Muscle of leg (tissue), 3 donors: ENCODE measurements at regions not wholly inside any gene's neighbourhood (a gene's known extent, or its start where the extent isn't known, plus 50 kb on each side); places are given as distances from the start of the nearest gene placed in this dataset.

Source experiments
- DNase-seq: peaks from one replicate; pipeline ENCODE4 v3.0.0; 2013
- H3K27ac ChIP-seq: one replicate; pipeline ENCODE4 v1.5.1; 2013; ENCODE audit warnings: mild to moderate bottlenecking, low read length, control low read depth
- H3K27me3 ChIP-seq: one replicate; pipeline ENCODE4 v1.6.1; 2013; ENCODE audit warnings: low read length; ENCODE audit not compliant: control insufficient read depth, insufficient read depth
- H3K36me3 ChIP-seq: one replicate; pipeline ENCODE4 v1.6.1; 2013; ENCODE audit warnings: low read length; ENCODE audit not compliant: control insufficient read depth, insufficient read depth
- H3K4me1 ChIP-seq: one replicate; pipeline ENCODE4 v1.6.1; 2013; ENCODE audit warnings: low read length; ENCODE audit not compliant: control insufficient read depth, insufficient read depth
- H3K4me3 ChIP-seq: one replicate; pipeline ENCODE4 v1.5.1; 2013; ENCODE audit warnings: low read length, control low read depth
- H3K9me3 ChIP-seq: replicated peaks from 2 replicates; pipeline ENCODE4 v1.6.1; 2013; ENCODE audit warnings: low read depth, low read length; ENCODE audit not compliant: control insufficient read depth
- WGBS: methylation state at CpG from one replicate; pipeline ENCODE4 v1.1.5; 2013; ENCODE audit warnings: missing lambda C conversion rate; ENCODE audit not compliant: insufficient coverage; 5-methylcytosine and 5-hydroxymethylcytosine counted together

- H3K9me3 ChIP-seq: no peaks in the 10 kb centered on the region
- no peak overlapping the region for H3K4me3 ChIP-seq
- peaks cover 3% of the 10 kb centered on the region for H3K4me1 ChIP-seq
- no peaks in the 10 kb centered on the region for H3K36me3 ChIP-seq
- whole genome bisulfite sequencing: no CpG with 5 or more reads among the region's 1 CpG
- no peak overlapping the region for H3K27ac ChIP-seq
- DNase-seq: no peak
- no peaks in the 10 kb centered on the region for H3K27me3 ChIP-seq
Observed at GRCh38 chr11:104614961-104615360, 283.3 kb downstream of the CASP12 start.

GRCh38 chr11:104614117-104614680 is 284.1 kb downstream of the CASP12 start:
- Histone ChIP-seq H3K4me3 (no peak overlapping the region), H3K9me3 (no peaks in the 10 kb centered on the region), H3K36me3 (no peaks in the 10 kb centered on the region), H3K27me3 (no peaks in the 10 kb centered on the region), H3K27ac (no peak overlapping the region), H3K4me1 (peaks cover 3% of the 10 kb centered on the region)
- DNase-seq: no peak
- no CpG with 5 or more reads among the region's 1 CpG for WGBS

- H3K4me1 ChIP-seq: peaks cover 5% of the 10 kb centered on the region
- H3K27me3 ChIP-seq: no peaks in the 10 kb centered on the region
- H3K36me3 ChIP-seq: no peaks in the 10 kb centered on the region
- no peak overlapping the region for H3K4me3 ChIP-seq
- no peak for DNase-seq
- no CpG with 5 or more reads among the region's 3 CpGs for WGBS
- no peaks in the 10 kb centered on the region for H3K9me3 ChIP-seq
- no peak overlapping the region for H3K27ac ChIP-seq
Observed at GRCh38 chr11:104610635-104611034, 287.6 kb downstream of the CASP12 start.

GRCh38 chr11:104609311-104610085 is 288.8 kb downstream of the CASP12 start:
- Histone ChIP-seq H3K4me1 (peaks cover 5% of the 10 kb centered on the region), H3K9me3 (no peaks in the 10 kb centered on the region), H3K36me3 (no peaks in the 10 kb centered on the region), H3K4me3 (no peak overlapping the region), H3K27ac (peak overlapping the region; percentile 49), H3K27me3 (no peaks in the 10 kb centered on the region)
- WGBS: 14% methylated on average over 1 of the region's 2 CpGs
- DNase-seq: peak; percentile 87

GRCh38 chr11:104602643-104603042 is 295.6 kb downstream of the CASP12 start:
- Histone ChIP-seq H3K27me3 (no peaks in the 10 kb centered on the region), H3K9me3 (no peaks in the 10 kb centered on the region), H3K4me3 (no peak overlapping the region), H3K4me1 (no peaks in the 10 kb centered on the region), H3K36me3 (no peaks in the 10 kb centered on the region), H3K27ac (no peak overlapping the region)
- WGBS: 100% methylated on average over 1 of the region's 4 CpGs
- DNase-seq: no peak

- Histone ChIP-seq H3K27ac (no peak overlapping the region), H3K27me3 (no peaks in the 10 kb centered on the region), H3K9me3 (no peaks in the 10 kb centered on the region), H3K4me3 (no peak overlapping the region), H3K36me3 (no peaks in the 10 kb centered on the region), H3K4me1 (no peaks in the 10 kb centered on the region)
- WGBS: no CpG with 5 or more reads among the region's 2 CpGs
- DNase-seq: no peak
Observed at GRCh38 chr11:104594228-104594958, 303.9 kb downstream of the CASP12 start.

- H3K27me3 ChIP-seq: no peaks in the 10 kb centered on the region
- H3K4me3 ChIP-seq: no peak overlapping the region
- no peaks in the 10 kb centered on the region for H3K9me3 ChIP-seq
- H3K27ac ChIP-seq: no peak overlapping the region
- H3K4me1 ChIP-seq: no peaks in the 10 kb centered on the region
- no peak for DNase-seq
- no CpG with 5 or more reads among the region's 1 CpG for WGBS
- H3K36me3 ChIP-seq: no peaks in the 10 kb centered on the region
Observed at GRCh38 chr11:104588970-104589369, 309.3 kb downstream of the CASP12 start.

- Histone ChIP-seq H3K27me3 (no peaks in the 10 kb centered on the region), H3K4me3 (no peak overlapping the region), H3K27ac (no peak overlapping the region), H3K36me3 (no peaks in the 10 kb centered on the region), H3K9me3 (no peaks in the 10 kb centered on the region), H3K4me1 (no peaks in the 10 kb centered on the region)
- WGBS: no CpG with 5 or more reads among the region's 2 CpGs
- DNase-seq: peak; percentile 26
Observed at GRCh38 chr11:104588446-104588845, 309.8 kb downstream of the CASP12 start.

- DNase-seq: no peak
- no peaks in the 10 kb centered on the region for H3K9me3 ChIP-seq
- H3K4me3 ChIP-seq: no peak overlapping the region
- WGBS: no CpG with 5 or more reads among the region's 2 CpGs
- H3K36me3 ChIP-seq: no peaks in the 10 kb centered on the region
- no peak overlapping the region for H3K27ac ChIP-seq
- H3K4me1 ChIP-seq: no peaks in the 10 kb centered on the region
- no peaks in the 10 kb centered on the region for H3K27me3 ChIP-seq
Observed at GRCh38 chr11:104584823-104585222, 313.4 kb downstream of the CASP12 start.

- WGBS: 61% methylated on average over 5 of the region's 10 CpGs
- peak; percentile 14 for DNase-seq
- no peaks in the 10 kb centered on the region for H3K4me1 ChIP-seq
- no peaks in the 10 kb centered on the region for H3K9me3 ChIP-seq
- H3K4me3 ChIP-seq: no peak overlapping the region
- H3K27ac ChIP-seq: no peak overlapping the region
- no peaks in the 10 kb centered on the region for H3K27me3 ChIP-seq
- H3K36me3 ChIP-seq: no peaks in the 10 kb centered on the region
Observed at GRCh38 chr11:104583857-104584256, 314.4 kb downstream of the CASP12 start.
